Skeletal muscle satellite cell (primary cell): ENCODE measurements at regions not wholly inside any gene's neighbourhood (a gene's known extent, or its start where the extent isn't known, plus 50 kb on each side); places are given as distances from the start of the nearest gene placed in this dataset.
"Not testable (repeated sequence)": the region's sequence is repeated elsewhere in the genome, so short reads cannot be mapped to it uniquely, and the experiment has no call there.

Experiments used
- H3K27me3 ChIP-seq: 2 replicates; pipeline ENCODE4 v1.7.0; 2013; ENCODE audit warnings: low read length; ENCODE audit not compliant: control insufficient read depth, insufficient read depth
- H3K36me3 ChIP-seq: 2 replicates; pipeline ENCODE4 v1.7.0; 2013; ENCODE audit warnings: mild to moderate bottlenecking, control low read depth, low read length; ENCODE audit not compliant: insufficient read depth
- H3K4me1 ChIP-seq: 2 replicates; pipeline ENCODE4 v1.7.0; 2013; ENCODE audit warnings: low read length; ENCODE audit not compliant: control insufficient read depth, insufficient read depth
- H3K4me2 ChIP-seq: 2 replicates; pipeline ENCODE4 v1.7.0; 2013; ENCODE audit warnings: mild to moderate bottlenecking, low read length
- H3K4me3 ChIP-seq: 2 replicates; pipeline ENCODE4 v1.7.0; 2013; ENCODE audit warnings: low read length
- H3K9ac ChIP-seq: 2 replicates; pipeline ENCODE4 v1.7.0; 2013; ENCODE audit warnings: mild to moderate bottlenecking, low read depth, low read length, moderate library complexity
- H3K9me3 ChIP-seq: replicated peaks from 2 replicates; pipeline ENCODE4 v1.7.0; 2013; ENCODE audit warnings: mild to moderate bottlenecking, control low read depth, low read length

DNA sequence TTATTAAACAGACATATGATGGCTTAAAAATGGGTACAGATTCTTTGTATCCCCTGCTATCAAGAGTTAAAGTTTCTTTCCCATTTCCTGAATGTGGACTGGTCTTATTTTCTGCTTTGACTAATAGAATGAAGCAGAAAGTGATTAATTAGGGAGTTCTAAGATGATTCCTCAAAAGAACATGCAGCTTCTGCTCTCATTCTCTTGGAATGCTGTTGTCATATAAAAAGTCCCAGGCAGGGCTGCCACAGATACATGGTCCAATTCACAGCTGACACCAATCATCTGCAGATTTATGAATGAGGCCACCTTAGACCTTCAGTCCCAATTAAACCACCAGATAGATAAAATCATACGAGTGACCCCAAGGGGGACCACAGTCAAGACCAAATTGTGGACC lies 844.5 kb upstream of the RAG2 start:
- H3K9me3 ChIP-seq, result no peaks in the 10 kb centered on the region
- no peaks in the 10 kb centered on the region for H3K27me3 ChIP-seq
- H3K4me2 ChIP-seq, result no peak overlapping the region
- no peaks in the 10 kb centered on the region for H3K36me3 ChIP-seq
- no peak overlapping the region for H3K9ac ChIP-seq
- H3K4me1 ChIP-seq, result no peaks in the 10 kb centered on the region
- H3K4me3 ChIP-seq, result no peak overlapping the region

DNA sequence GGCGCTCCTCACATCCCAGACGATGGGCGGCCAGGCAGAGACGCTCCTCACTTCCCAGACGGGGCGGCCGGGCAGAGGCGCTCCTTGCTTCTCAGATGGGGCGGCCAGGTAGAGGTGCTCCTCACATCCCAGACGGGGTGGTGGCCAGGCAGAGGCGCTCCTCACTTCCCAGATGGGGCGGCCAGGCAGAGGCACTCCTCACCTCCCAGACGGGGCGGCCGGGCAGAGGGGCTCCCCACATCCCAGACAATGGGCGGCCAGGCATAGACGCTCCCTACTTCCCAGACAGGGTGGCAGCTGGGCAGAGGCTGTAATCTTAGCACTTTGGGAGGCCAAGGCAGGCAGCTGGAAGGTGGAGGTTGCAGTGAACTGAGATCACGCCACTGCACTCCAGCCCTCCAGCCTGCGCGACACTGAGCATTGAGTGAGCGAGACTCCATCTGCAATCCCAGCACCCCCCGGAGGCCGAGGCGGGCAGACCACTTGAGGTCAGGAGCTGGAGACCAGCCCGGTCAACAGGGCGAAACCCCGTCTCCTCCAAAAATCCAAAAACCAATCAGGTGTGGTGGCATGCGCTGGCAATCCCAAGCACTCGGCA lies 833.7 kb upstream of the RAG2 start:
- not testable (repeated sequence) for H3K9ac ChIP-seq, H3K27me3 ChIP-seq, H3K4me1 ChIP-seq, H3K4me3 ChIP-seq, H3K9me3 ChIP-seq, H3K36me3 ChIP-seq, H3K4me2 ChIP-seq

DNA sequence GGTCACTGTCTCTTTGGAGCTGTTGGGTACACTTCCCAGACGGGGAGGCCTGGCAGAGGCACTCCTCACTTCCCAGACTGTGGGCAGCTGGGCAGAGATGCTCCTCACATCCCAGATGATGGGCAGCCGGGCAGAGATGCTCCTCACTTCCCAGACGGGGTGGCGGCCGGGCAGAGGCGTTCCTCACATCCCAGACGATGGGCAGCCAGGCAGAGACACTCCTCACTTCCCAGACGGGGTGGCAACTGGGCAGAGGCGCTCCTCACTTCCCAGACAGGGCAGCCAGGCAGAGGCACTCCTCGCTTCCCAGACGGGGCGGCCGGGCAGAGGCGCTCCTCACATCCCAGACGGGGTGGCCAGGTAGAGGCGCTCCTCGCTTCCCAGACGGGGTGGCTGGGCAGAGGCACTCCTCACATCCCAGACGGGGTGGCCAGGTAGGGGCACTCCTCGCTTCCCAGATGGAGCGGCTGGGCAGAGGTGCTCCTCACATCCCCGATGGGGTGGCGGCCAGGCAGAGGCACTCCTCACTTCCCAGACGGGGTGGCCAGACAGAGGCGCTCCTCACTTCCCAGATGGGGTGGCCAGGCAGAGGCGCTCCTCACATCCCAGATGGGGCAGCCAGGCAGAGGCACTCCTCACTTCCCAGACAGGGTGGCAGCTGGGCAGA lies 833.1 kb upstream of the RAG2 start:
- H3K4me2 ChIP-seq, H3K4me1 ChIP-seq, H3K9me3 ChIP-seq, H3K9ac ChIP-seq, H3K4me3 ChIP-seq, H3K27me3 ChIP-seq, H3K36me3 ChIP-seq: not testable (repeated sequence)

DNA sequence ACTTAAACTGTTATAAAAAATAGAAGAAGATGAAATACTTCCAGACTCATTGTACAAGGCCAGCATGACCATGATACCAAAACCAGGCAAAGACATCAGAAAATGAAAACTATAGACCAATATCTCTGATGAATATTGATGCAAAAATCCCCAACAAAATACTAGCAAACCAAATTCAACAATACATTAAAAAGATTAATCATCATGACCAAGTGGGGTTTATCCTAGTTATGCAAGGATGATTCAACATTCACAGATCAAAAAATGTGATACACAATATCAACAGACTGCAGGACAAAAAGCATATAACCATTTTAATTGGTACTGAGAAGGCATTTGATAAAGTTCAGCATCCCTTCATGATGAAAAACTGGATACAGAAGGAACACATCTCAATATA lies 824.5 kb upstream of the RAG2 start:
- H3K36me3 ChIP-seq, result no peaks in the 10 kb centered on the region

DNA sequence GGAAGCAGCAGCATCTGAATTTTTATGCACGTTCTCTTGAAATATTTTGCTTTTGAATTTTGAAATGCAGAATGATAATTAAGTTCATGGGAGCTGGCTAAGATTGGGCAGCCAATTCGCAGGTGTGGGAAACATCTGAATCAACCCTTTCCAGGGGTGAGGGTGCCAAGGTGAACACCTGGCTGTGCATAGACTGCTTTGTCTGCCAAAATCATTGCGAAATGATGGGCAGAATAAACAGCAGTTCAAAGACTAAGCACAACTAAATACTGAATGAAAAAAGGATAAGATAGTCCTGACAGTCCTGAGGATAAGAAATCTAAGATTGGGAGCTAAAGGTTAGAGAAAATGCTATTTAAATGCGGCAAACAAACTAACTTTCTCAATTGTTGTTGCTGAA lies 813.3 kb upstream of the RAG2 start:
- H3K4me2 ChIP-seq, result no peak overlapping the region
- no peak overlapping the region for H3K9ac ChIP-seq
- no peaks in the 10 kb centered on the region for H3K9me3 ChIP-seq
- no peak overlapping the region for H3K4me3 ChIP-seq
- H3K4me1 ChIP-seq, result no peaks in the 10 kb centered on the region
- no peaks in the 10 kb centered on the region for H3K36me3 ChIP-seq
- H3K27me3 ChIP-seq, result no peaks in the 10 kb centered on the region

More for the DNA sequence above, 824.5 kb upstream of the RAG2 start:
- H3K4me2 ChIP-seq, result no peak overlapping the region
- no peaks in the 10 kb centered on the region for H3K27me3 ChIP-seq
- no peak overlapping the region for H3K4me3 ChIP-seq
- no peaks in the 10 kb centered on the region for H3K4me1 ChIP-seq
- no peaks in the 10 kb centered on the region for H3K9me3 ChIP-seq
- no peak overlapping the region for H3K9ac ChIP-seq

DNA sequence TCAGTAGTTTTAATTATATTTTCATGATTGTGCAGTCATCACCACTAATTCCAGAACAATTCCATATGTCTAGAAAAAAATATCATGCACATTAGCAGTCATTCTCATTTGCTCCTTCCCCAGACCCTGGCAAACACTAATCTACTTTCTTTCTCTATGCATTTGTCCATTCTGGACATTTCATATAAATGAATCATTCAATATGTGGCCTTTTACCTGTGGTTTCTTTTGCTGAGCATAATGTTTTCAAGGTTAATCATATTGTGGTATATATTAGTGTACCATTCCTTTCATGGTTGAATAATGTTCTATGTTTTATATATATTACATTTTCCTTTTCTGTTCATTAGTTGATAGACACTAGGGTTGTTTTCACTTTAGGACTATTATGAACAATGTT lies 811.1 kb upstream of the RAG2 start:
- Histone ChIP-seq H3K9me3 (no peaks in the 10 kb centered on the region), H3K4me2 (no peak overlapping the region), H3K4me3 (no peak overlapping the region), H3K36me3 (no peaks in the 10 kb centered on the region), H3K4me1 (no peaks in the 10 kb centered on the region), H3K27me3 (no peaks in the 10 kb centered on the region), H3K9ac (no peak overlapping the region)

DNA sequence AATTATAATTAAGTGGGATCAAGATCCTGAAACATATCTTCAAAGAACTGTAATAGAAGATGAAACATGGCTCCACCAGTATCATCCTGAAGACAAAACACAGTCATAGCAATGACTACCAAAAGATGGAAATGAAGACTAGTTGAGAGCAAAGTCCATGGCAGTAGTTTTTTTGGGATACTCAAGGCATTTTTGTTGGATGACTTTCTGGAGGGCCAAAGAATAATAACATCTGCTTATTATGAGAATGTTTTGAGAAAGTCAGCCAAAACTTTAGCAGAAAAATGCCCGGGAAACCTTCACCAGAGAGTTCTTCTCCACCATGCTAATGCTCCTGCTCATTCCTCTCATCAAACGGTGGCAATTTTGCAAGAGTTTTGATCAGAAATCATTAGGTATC lies 809.4 kb upstream of the RAG2 start:
- Histone ChIP-seq H3K4me2 (no peak overlapping the region), H3K9me3 (no peaks in the 10 kb centered on the region), H3K4me1 (no peaks in the 10 kb centered on the region), H3K27me3 (no peaks in the 10 kb centered on the region), H3K9ac (no peak overlapping the region), H3K36me3 (no peaks in the 10 kb centered on the region), H3K4me3 (no peak overlapping the region)

DNA sequence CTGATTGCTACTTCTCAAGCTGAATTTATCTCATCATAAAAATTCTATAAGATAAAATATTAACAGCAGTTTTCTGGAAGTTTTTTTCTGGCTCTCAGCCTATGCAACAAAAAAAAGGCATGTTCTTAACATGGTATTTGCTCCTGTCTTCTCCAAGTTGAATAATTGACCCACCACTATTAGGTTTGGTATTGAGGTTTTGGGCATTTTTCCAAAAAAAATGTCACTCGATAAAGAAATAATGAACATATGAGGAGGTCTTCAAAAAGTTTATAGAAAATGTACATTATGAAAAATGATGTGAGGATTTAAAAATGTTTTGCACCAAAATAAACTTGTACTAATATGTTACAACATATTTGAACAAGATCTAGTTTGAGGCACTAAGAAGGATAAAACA lies 808.6 kb upstream of the RAG2 start:
- Histone ChIP-seq H3K9me3 (no peaks in the 10 kb centered on the region), H3K4me2 (no peak overlapping the region), H3K4me1 (no peaks in the 10 kb centered on the region), H3K4me3 (no peak overlapping the region), H3K36me3 (no peaks in the 10 kb centered on the region), H3K27me3 (no peaks in the 10 kb centered on the region), H3K9ac (no peak overlapping the region)

DNA sequence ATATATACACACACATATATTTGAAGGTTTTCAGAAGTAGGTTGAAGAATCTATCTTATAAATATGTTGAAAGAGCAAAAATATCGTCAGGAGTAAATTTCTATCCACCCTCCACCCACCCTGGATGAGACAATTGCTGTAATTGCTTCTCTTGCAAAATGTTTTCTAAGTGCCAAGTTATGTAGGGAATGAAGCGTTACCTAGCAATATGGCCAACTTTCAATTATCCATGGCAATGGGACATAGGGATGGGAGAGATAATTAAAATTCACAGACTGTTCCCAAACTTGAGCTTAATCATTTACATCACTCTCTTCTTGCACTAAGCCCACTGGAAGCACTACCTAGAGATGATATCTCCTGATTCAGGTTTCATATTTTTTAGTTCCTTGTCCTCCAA lies 806.2 kb upstream of the RAG2 start:
- Histone ChIP-seq H3K36me3 (no peaks in the 10 kb centered on the region), H3K4me2 (no peak overlapping the region), H3K4me1 (no peaks in the 10 kb centered on the region), H3K4me3 (no peak overlapping the region), H3K27me3 (no peaks in the 10 kb centered on the region), H3K9ac (no peak overlapping the region), H3K9me3 (no peaks in the 10 kb centered on the region)

DNA sequence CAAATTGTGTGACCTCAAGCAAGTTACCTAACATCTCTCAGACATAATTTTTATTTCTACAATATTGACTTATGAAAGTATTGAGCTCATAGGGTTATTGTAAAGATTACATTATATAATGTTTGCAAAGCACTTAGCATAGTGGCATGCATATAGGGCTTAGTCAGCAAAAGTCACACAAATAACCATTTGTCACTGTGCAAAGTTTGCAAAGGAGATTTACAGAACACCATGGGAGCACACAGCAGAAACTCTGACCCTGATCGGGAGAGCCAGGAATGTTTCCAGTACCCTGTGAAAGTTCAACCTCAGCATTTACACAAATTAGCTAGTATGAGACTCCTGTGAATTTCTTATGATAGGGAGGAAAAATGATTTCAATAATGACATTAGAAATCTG lies 804.6 kb upstream of the RAG2 start:
- no peak overlapping the region for H3K4me2 ChIP-seq
- no peaks in the 10 kb centered on the region for H3K4me1 ChIP-seq
- no peaks in the 10 kb centered on the region for H3K36me3 ChIP-seq
- no peaks in the 10 kb centered on the region for H3K9me3 ChIP-seq
- H3K9ac ChIP-seq, result no peak overlapping the region
- no peaks in the 10 kb centered on the region for H3K27me3 ChIP-seq
- H3K4me3 ChIP-seq, result no peak overlapping the region

DNA sequence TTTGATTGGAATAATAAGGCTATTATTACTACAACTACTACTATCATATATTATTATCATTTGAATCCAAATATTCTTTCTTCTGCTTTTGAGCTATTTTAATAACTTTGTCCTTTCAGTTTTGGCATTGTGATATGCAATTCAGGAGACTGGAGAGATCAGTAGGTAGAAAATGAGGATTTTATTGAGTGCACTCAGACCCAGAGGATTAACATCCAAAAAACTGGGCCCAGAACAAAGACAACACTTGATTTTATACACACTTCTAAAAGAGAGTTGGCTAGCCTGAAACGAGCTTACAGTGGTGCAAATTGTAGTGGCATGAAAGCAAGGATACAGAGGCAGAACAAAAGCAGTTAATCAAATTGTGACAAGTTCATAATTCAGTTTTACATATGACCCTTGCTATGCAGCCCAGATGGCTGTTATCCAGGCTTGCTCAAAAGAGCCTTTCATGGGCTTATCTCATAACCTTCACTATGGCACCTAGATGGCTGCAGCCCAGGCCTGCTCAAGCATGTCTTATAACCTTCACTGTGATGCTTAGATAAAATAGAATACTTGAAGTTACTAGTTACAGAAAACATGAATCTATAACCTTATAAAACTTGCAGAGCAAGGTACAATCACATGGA lies 796.3 kb upstream of the RAG2 start:
- Histone ChIP-seq H3K4me3 (no peak overlapping the region), H3K27me3 (no peaks in the 10 kb centered on the region), H3K4me1 (no peaks in the 10 kb centered on the region), H3K9me3 (peaks cover 5% of the 10 kb centered on the region), H3K9ac (no peak overlapping the region), H3K4me2 (no peak overlapping the region), H3K36me3 (no peaks in the 10 kb centered on the region)

DNA sequence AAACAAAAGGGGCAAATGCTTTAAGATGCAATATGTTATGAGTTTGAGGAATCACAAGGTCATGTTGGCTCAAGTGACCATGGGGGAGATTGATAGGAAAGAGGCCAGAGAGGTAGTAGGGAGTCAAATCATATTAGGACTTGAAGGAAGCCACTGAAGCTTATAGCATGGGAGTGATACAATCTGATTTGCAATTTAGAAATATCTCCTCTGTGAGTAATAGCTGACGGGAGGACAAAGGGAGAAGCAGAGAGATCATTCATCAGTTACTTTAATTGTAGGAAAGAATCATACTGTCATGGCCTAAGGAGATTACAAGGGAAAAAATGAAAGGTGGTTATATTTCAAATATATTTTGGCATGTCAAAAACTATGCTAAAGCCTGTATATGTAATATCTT lies 793.6 kb upstream of the RAG2 start:
- H3K4me1 ChIP-seq, result no peaks in the 10 kb centered on the region
- peaks cover 5% of the 10 kb centered on the region for H3K9me3 ChIP-seq
- H3K4me3 ChIP-seq, result no peak overlapping the region

More for the DNA sequence above, 793.6 kb upstream of the RAG2 start:
- no peak overlapping the region for H3K4me2 ChIP-seq
- no peaks in the 10 kb centered on the region for H3K27me3 ChIP-seq
- H3K36me3 ChIP-seq, result no peaks in the 10 kb centered on the region
- no peak overlapping the region for H3K9ac ChIP-seq
